GM12874 (cell line): ENCODE measurements at regions not wholly inside any gene's neighbourhood (a gene's known extent, or its start where the extent isn't known, plus 50 kb on each side); places are given as distances from the start of the nearest gene placed in this dataset.

ENCODE experiments used
- CTCF ChIP-seq: IDR thresholded peaks from 2 replicates; pipeline ENCODE4 v1.5.1; 2011; ENCODE audit warnings: low read depth, mild to moderate bottlenecking, control low read depth, low read length, moderate library complexity; ENCODE audit not compliant: insufficient read depth

- no peak for TF ChIP-seq CTCF
Measured at GRCh38 chr3:23117856-23118255, 85.3 kb upstream of the UBE2E2 start.

- no peak for TF ChIP-seq CTCF
Measured at GRCh38 chr3:23127196-23127595, 75.9 kb upstream of the UBE2E2 start.

GRCh38 chr3:23128655-23129054, 74.5 kb upstream of the UBE2E2 start:
- TF ChIP-seq CTCF: no peak

GRCh38 chr3:23129117-23129516, 74.0 kb upstream of the UBE2E2 start:
- TF ChIP-seq CTCF: no peak

GRCh38 chr3:23129817-23130216, 73.3 kb upstream of the UBE2E2 start:
- TF ChIP-seq CTCF: no peak

- TF ChIP-seq CTCF: no peak
Measured at GRCh38 chr3:23130406-23130805, 72.7 kb upstream of the UBE2E2 start.

- TF ChIP-seq CTCF: no peak
Measured at GRCh38 chr3:23135026-23135785, 67.9 kb upstream of the UBE2E2 start.

GRCh38 chr3:23136054-23136453, 67.1 kb upstream of the UBE2E2 start:
- TF ChIP-seq CTCF: no peak
